Hematopoietic multipotent progenitor cell treated with erythropoietin and hydrocortisone succinate and interleukin-3 and kit ligand, for 4 days (in vitro differentiated cells): ENCODE measurements at regions not wholly inside any gene's neighbourhood (a gene's known extent, or its start where the extent isn't known, plus 50 kb on each side); places are given as distances from the start of the nearest gene placed in this dataset.

ENCODE experiments used
- DNase-seq: peaks from one replicate; pipeline ENCODE4 v3.0.0-alpha.2; 2015

- no peak for DNase-seq
Measured at GRCh38 chr5:114184006-114184405, 177.9 kb upstream of the KCNN2 start.

- no peak for DNase-seq
Measured at GRCh38 chr5:114185274-114185673, 176.6 kb upstream of the KCNN2 start.

- DNase-seq = no peak
Measured at GRCh38 chr5:114191441-114191840, 170.4 kb upstream of the KCNN2 start.

- no peak for DNase-seq
Measured at GRCh38 chr5:114192108-114192507, 169.8 kb upstream of the KCNN2 start.

- no peak for DNase-seq
Measured at GRCh38 chr5:114201332-114201731, 160.5 kb upstream of the KCNN2 start.

GRCh38 chr5:114204923-114205322 is 156.9 kb upstream of the KCNN2 start:
- no peak for DNase-seq

GRCh38 chr5:114206640-114207039 is 155.2 kb upstream of the KCNN2 start:
- no peak for DNase-seq

- DNase-seq = no peak
Measured at GRCh38 chr5:114207615-114208014, 154.3 kb upstream of the KCNN2 start.

- DNase-seq = no peak
Measured at GRCh38 chr5:114208120-114208519, 153.8 kb upstream of the KCNN2 start.

GRCh38 chr5:114208588-114208987 is 153.3 kb upstream of the KCNN2 start:
- no peak for DNase-seq

GRCh38 chr5:114210662-114211061 is 151.2 kb upstream of the KCNN2 start:
- no peak for DNase-seq

- DNase-seq = no peak
Measured at GRCh38 chr5:114221807-114222206, 140.1 kb upstream of the KCNN2 start.

GRCh38 chr5:114223866-114224265 is 138.0 kb upstream of the KCNN2 start:
- DNase-seq = peak; percentile 36

GRCh38 chr5:114237766-114238165 is 124.1 kb upstream of the KCNN2 start:
- DNase-seq = peak; percentile 67

GRCh38 chr5:114238771-114239313 is 123.0 kb upstream of the KCNN2 start:
- DNase-seq = no peak

- DNase-seq = no peak
Measured at GRCh38 chr5:114243281-114243971, 118.4 kb upstream of the KCNN2 start.

- DNase-seq = peak; percentile 20
Measured at GRCh38 chr5:114243972-114244317, 117.9 kb upstream of the KCNN2 start.

GRCh38 chr5:114249823-114250222 is 112.0 kb upstream of the KCNN2 start:
- no peak for DNase-seq

GRCh38 chr5:114250536-114250935 is 111.3 kb upstream of the KCNN2 start:
- DNase-seq = no peak

GRCh38 chr5:114252226-114252625 is 109.6 kb upstream of the KCNN2 start:
- no peak for DNase-seq

- no peak for DNase-seq
Measured at GRCh38 chr5:114255260-114255659, 106.6 kb upstream of the KCNN2 start.

- DNase-seq = no peak
Measured at GRCh38 chr5:114261989-114262388, 99.9 kb upstream of the KCNN2 start.

GRCh38 chr5:114265432-114266060 is 96.3 kb upstream of the KCNN2 start:
- no peak for DNase-seq

GRCh38 chr5:114266374-114266773 is 95.5 kb upstream of the KCNN2 start:
- DNase-seq = no peak

- DNase-seq = no peak
Measured at GRCh38 chr5:114296191-114296590, 65.7 kb upstream of the KCNN2 start.
